Liver (tissue), 8 donors: ENCODE measurements at regions not wholly inside any gene's neighbourhood (a gene's known extent, or its start where the extent isn't known, plus 50 kb on each side); places are given as distances from the start of the nearest gene placed in this dataset.

Source experiments
- DNase-seq: peaks from one replicate; pipeline ENCODE4 v3.0.0-alpha.2; 2017; ENCODE audit warnings: low spot score
- H3K27ac ChIP-seq, 2 donors: one replicate each; pipeline ENCODE4 v1.7.0; 2013; ENCODE audit warnings: inconsistent platforms in 2 of 2, low read length in 2 of 2, control low read depth in 1 of 2, low read depth in 1 of 2, mild to moderate bottlenecking in 1 of 2
- H3K27me3 ChIP-seq, 4 donors: one replicate each; pipeline versions ENCODE4 v1.6.1 to v1.7.0; 2013; ENCODE audit warnings: low read length in 3 of 4, inconsistent platforms in 1 of 4, mild to moderate bottlenecking in 1 of 4, moderate library complexity in 1 of 4; ENCODE audit not compliant: control insufficient read depth in 4 of 4, insufficient read depth in 4 of 4
- H3K36me3 ChIP-seq, 4 donors: one replicate each; pipeline versions ENCODE4 v1.6.1 to v1.7.0; 2013; ENCODE audit warnings: low read length in 3 of 4, mild to moderate bottlenecking in 3 of 4, low read depth in 1 of 4, moderate library complexity in 1 of 4; ENCODE audit not compliant: control insufficient read depth in 4 of 4, insufficient read depth in 3 of 4
- H3K4me1 ChIP-seq, 4 donors: one replicate each; pipeline versions ENCODE4 v1.6.1 to v1.7.0; 2013; ENCODE audit warnings: low read length in 3 of 4, mild to moderate bottlenecking in 3 of 4, moderate library complexity in 1 of 4; ENCODE audit not compliant: control insufficient read depth in 4 of 4, insufficient read depth in 4 of 4
- H3K4me3 ChIP-seq, 3 donors: one replicate each; pipeline versions ENCODE4 v1.6.1 to v1.7.0; 2013; ENCODE audit warnings: low read length in 3 of 3, control low read depth in 1 of 3, low read depth in 1 of 3, mild to moderate bottlenecking in 1 of 3
- H3K9ac ChIP-seq, 2 donors: one replicate each; pipeline ENCODE4 v1.7.0; 2013; ENCODE audit warnings: low read length in 2 of 2, mild to moderate bottlenecking in 2 of 2, moderate library complexity in 2 of 2, control low read depth in 1 of 2, low read depth in 1 of 2
- H3K9me3 ChIP-seq, 4 donors: one replicate each; pipeline versions ENCODE4 v1.6.1 to v1.7.0; 2013; ENCODE audit warnings: low read length in 3 of 4; ENCODE audit not compliant: control insufficient read depth in 4 of 4
- ATF3 ChIP-seq: IDR thresholded peaks from 2 replicates; pipeline ENCODE4 v1.6.1; 2016; ENCODE audit warnings: antibody characterized with exemption
- CTCF ChIP-seq: fragments of 150-350 bp; IDR thresholded peaks from 2 replicates; pipeline ENCODE4 v1.5.1; 2017; ENCODE audit warnings: improper control_type of control experiment, low read depth, low read length; ENCODE audit not compliant: missing input control
- EGR1 ChIP-seq, 2 donors: IDR thresholded peaks; 2 replicates each; pipeline ENCODE4 v1.6.1; 2016 to 2018; ENCODE audit warnings: antibody characterized with exemption in 2 of 2, low read depth in 2 of 2
- FOXA1 ChIP-seq: IDR thresholded peaks from 2 replicates; pipeline ENCODE4 v1.6.1; 2016; ENCODE audit warnings: antibody characterized with exemption
- FOXA2 ChIP-seq: IDR thresholded peaks from 2 replicates; pipeline ENCODE4 v1.6.1; 2016; ENCODE audit warnings: antibody characterized with exemption
- GABPA ChIP-seq, 2 donors: IDR thresholded peaks in 1 of 2; conservative IDR thresholded peaks in 1 of 2; 2 replicates each; pipeline ENCODE4 v1.6.1; 2016; ENCODE audit warnings: antibody characterized with exemption in 2 of 2, mild to moderate bottlenecking in 1 of 2, moderate library complexity in 1 of 2
- HNF4A ChIP-seq, 2 donors: conservative IDR thresholded peaks; 2 replicates each; pipeline ENCODE4 v1.6.1; 2016; ENCODE audit warnings: antibody characterized with exemption in 2 of 2, mild to moderate bottlenecking in 2 of 2
- HNF4G ChIP-seq: IDR thresholded peaks from 2 replicates; pipeline ENCODE4 v1.6.1; 2016; ENCODE audit warnings: antibody characterized with exemption
- JUND ChIP-seq, 2 donors: IDR thresholded peaks; 2 replicates each; pipeline ENCODE4 v1.6.1; 2016; ENCODE audit warnings: antibody characterized with exemption in 2 of 2
- MAX ChIP-seq: IDR thresholded peaks from 2 replicates; pipeline ENCODE4 v1.6.1; 2016; ENCODE audit warnings: antibody characterized with exemption
- NR2F2 ChIP-seq: IDR thresholded peaks from 2 replicates; pipeline ENCODE4 v1.6.1; 2016; ENCODE audit warnings: antibody characterized with exemption
- RAD21 ChIP-seq, 2 donors: IDR thresholded peaks; 2 replicates each; pipeline ENCODE4 v1.6.1; 2016; ENCODE audit warnings: antibody characterized with exemption in 2 of 2, mild to moderate bottlenecking in 2 of 2
- REST ChIP-seq: IDR thresholded peaks from 2 replicates; pipeline ENCODE4 v1.6.1; 2016; ENCODE audit warnings: antibody characterized with exemption, mild to moderate bottlenecking
- RXRA ChIP-seq, 2 donors: IDR thresholded peaks; 2 replicates each; pipeline ENCODE4 v1.6.1; 2017 to 2018; ENCODE audit warnings: antibody characterized with exemption in 2 of 2, mild to moderate bottlenecking in 1 of 2
- SP1 ChIP-seq: IDR thresholded peaks from 2 replicates; pipeline ENCODE4 v1.6.1; 2018; ENCODE audit warnings: antibody characterized with exemption, mild to moderate bottlenecking
- TAF1 ChIP-seq: conservative IDR thresholded peaks from 2 replicates; pipeline ENCODE4 v1.6.1; 2016; ENCODE audit warnings: antibody characterized with exemption, mild to moderate bottlenecking
- YY1 ChIP-seq: IDR thresholded peaks from 2 replicates; pipeline ENCODE4 v1.6.1; 2016; ENCODE audit warnings: antibody characterized with exemption, mild to moderate bottlenecking
- ZBTB33 ChIP-seq: IDR thresholded peaks from 2 replicates; pipeline ENCODE4 v1.6.1; 2016; ENCODE audit warnings: antibody characterized with exemption
- WGBS: extraction: QIAGEN DNeasy Blood & Tissue Kit; methylation state at CpG from one replicate; pipeline ENCODE4 v1.1.7; 2013; 5-methylcytosine and 5-hydroxymethylcytosine counted together
- donor health status: healthy.
- donor health status: healthy.
- donor health status: healthy.
- donor health status: healthy.
- donor health status: healthy.

- TF ChIP-seq ZBTB33 (no peak), FOXA2 (no peak), RAD21 (IDR thresholded peaks at IDR 0.05) (no peak), YY1 (no peak)
Observed at GRCh38 chr2:6475155-6475940, 390.4 kb downstream of the CMPK2 start (continued).

- DNase-seq: no peak
- TF ChIP-seq ATF3: no peak
- TF ChIP-seq ZBTB33: no peak
- no peak for TF ChIP-seq GABPA (IDR thresholded peaks at IDR 0.05 in 1 of 2, conservative IDR thresholded peaks at IDR 0.05 in 1 of 2)
- no peak for TF ChIP-seq TAF1
- no peak for TF ChIP-seq EGR1 (IDR thresholded peaks at IDR 0.05; ENCODE audit: low read depth in 2 of 2)
- no peak for TF ChIP-seq MAX
- no peak for TF ChIP-seq REST
- TF ChIP-seq FOXA2: no peak
- TF ChIP-seq JUND (IDR thresholded peaks at IDR 0.05): no peak
- no peak for TF ChIP-seq SP1
- no peak for TF ChIP-seq YY1
- no peak for TF ChIP-seq HNF4G
- TF ChIP-seq RAD21 (IDR thresholded peaks at IDR 0.05): no peak
- TF ChIP-seq RXRA (IDR thresholded peaks at IDR 0.05): no peak
- no peak for TF ChIP-seq CTCF
- no peak for TF ChIP-seq FOXA1
- no peak for TF ChIP-seq NR2F2
- TF ChIP-seq HNF4A (conservative IDR thresholded peaks at IDR 0.05): no peak
- Histone ChIP-seq H3K4me1 (no peaks in the 10 kb centered on the region), H3K27me3 (peaks cover 0 to 8% (median 1%) of the 10 kb centered on the region in 4 donors), H3K9ac (no peak overlapping the region), H3K36me3 (no peaks in the 10 kb centered on the region), H3K4me3 (no peak overlapping the region), H3K9me3 (peaks cover 0 to 4% (median 0%) of the 10 kb centered on the region in 4 donors), H3K27ac (no peak overlapping the region)
- WGBS: 84% methylated on average over 4 of the region's 4 CpGs
Observed at GRCh38 chr2:6480514-6480913, 385.2 kb downstream of the CMPK2 start.
